GM12864 (cell line): ENCODE measurements at regions not wholly inside any gene's neighbourhood (a gene's known extent, or its start where the extent isn't known, plus 50 kb on each side); places are given as distances from the start of the nearest gene placed in this dataset.

Experiments used
- DNase-seq: peaks from one replicate; pipeline ENCODE4 v3.0.0-alpha.2; 2011; ENCODE audit warnings: low read depth
- H3K4me3 ChIP-seq: 2 replicates; pipeline ENCODE4 v1.5.1; 2011; ENCODE audit warnings: mild to moderate bottlenecking, low read depth, low read length, control low read depth
- CTCF ChIP-seq: IDR thresholded peaks from 2 replicates; pipeline ENCODE4 v1.5.1; 2011; ENCODE audit warnings: low read depth, mild to moderate bottlenecking, moderate library complexity, low read length, control low read depth, inconsistent platforms; ENCODE audit errors: missing control alignments

- no peak for DNase-seq
- no peak for TF ChIP-seq CTCF
- no peak overlapping the region for H3K4me3 ChIP-seq
Observed at GRCh38 chr1:188096521-188096920, 1267.8 kb downstream of the PLA2G4A start.

- no peak for TF ChIP-seq CTCF
- H3K4me3 ChIP-seq: no peak overlapping the region
- no peak for DNase-seq
Observed at GRCh38 chr1:188117436-188117835, 1288.7 kb downstream of the PLA2G4A start.

- H3K4me3 ChIP-seq: no peak overlapping the region
- no peak for DNase-seq
- no peak for TF ChIP-seq CTCF
Observed at GRCh38 chr1:188122646-188123045, 1293.9 kb downstream of the PLA2G4A start.

- DNase-seq: no peak
- no peak overlapping the region for H3K4me3 ChIP-seq
- no peak for TF ChIP-seq CTCF
Observed at GRCh38 chr1:188127507-188127906, 1298.8 kb downstream of the PLA2G4A start.

GRCh38 chr1:188128761-188129160 lies 1300.0 kb downstream of the PLA2G4A start:
- TF ChIP-seq CTCF: no peak
- DNase-seq: no peak
- H3K4me3 ChIP-seq: no peak overlapping the region

GRCh38 chr1:188129856-188130838 lies 1301.4 kb downstream of the PLA2G4A start:
- H3K4me3 ChIP-seq: no peak overlapping the region
- TF ChIP-seq CTCF: no peak
- no peak for DNase-seq

GRCh38 chr1:188137221-188137620 lies 1308.5 kb downstream of the PLA2G4A start:
- TF ChIP-seq CTCF: no peak
- no peak overlapping the region for H3K4me3 ChIP-seq
- no peak for DNase-seq
